ENCODE measurements at regions not wholly inside any gene's neighbourhood (a gene's known extent, or its start where the extent isn't known, plus 50 kb on each side); places are given as distances from the start of the nearest gene placed in this dataset.

- TF ChIP-seq CTCF (IDR thresholded peaks at IDR 0.05; ENCODE audit: low read depth, low read length, poor library complexity, severe bottlenecking) (no peak), EZH2phosphoT487 (IDR thresholded peaks at IDR 0.05; ENCODE audit: borderline replicate concordance, low read length) (no peak)
Observed at GRCh38 chr1:30460661-30461060, 262.7 kb downstream of the MATN1 start.
